ENCODE measurements at regions not wholly inside any gene's neighbourhood (a gene's known extent, or its start where the extent isn't known, plus 50 kb on each side); places are given as distances from the start of the nearest gene placed in this dataset.
"Not testable (repeated sequence)": the region's sequence is repeated elsewhere in the genome, so short reads cannot be mapped to it uniquely, and the experiment has no call there.

- TF ChIP-seq BACH2 (CRISPR knock-in tag; IDR thresholded peaks at IDR 0.05; ENCODE audit: borderline replicate concordance) (no peak), TOX (CRISPR knock-in tag; IDR thresholded peaks at IDR 0.05; ENCODE audit: borderline replicate concordance) (no peak), OSR1 (CRISPR knock-in tag; IDR thresholded peaks at IDR 0.05) (no peak), TCF4 (CRISPR knock-in tag; IDR thresholded peaks at IDR 0.05; ENCODE audit: borderline replicate concordance) (no peak), ISL1 (CRISPR knock-in tag; IDR thresholded peaks at IDR 0.05) (no peak), PATZ1 (CRISPR knock-in tag; IDR thresholded peaks at IDR 0.05; ENCODE audit: borderline replicate concordance) (no peak), ZNF70 (CRISPR knock-in tag; IDR thresholded peaks at IDR 0.05) (no peak), ARNTL (CRISPR knock-in tag; IDR thresholded peaks at IDR 0.05; ENCODE audit: borderline replicate concordance, low read depth) (no peak), CSRNP3 (CRISPR knock-in tag; IDR thresholded peaks at IDR 0.05) (no peak), ZFP3 (CRISPR knock-in tag; IDR thresholded peaks at IDR 0.05) (no peak), SNAI2 (CRISPR knock-in tag; IDR thresholded peaks at IDR 0.05) (no peak)
- ATAC-seq, result peak; percentile 57
Observed at GRCh38 chr18:46199515-46200147, 95.4 kb downstream of the HAUS1 start.

GRCh38 chr18:46200178-46201055, 96.2 kb downstream of the HAUS1 start:
- not testable (repeated sequence) for ATAC-seq

GRCh38 chr18:46204143-46204542, 100.0 kb downstream of the HAUS1 start:
- no peak for ATAC-seq
- TF ChIP-seq PPARA (CRISPR knock-in tag; IDR thresholded peaks at IDR 0.05; ENCODE audit: borderline replicate concordance) (no peak), ZFP3 (CRISPR knock-in tag; IDR thresholded peaks at IDR 0.05) (no peak), SNAI2 (CRISPR knock-in tag; IDR thresholded peaks at IDR 0.05) (no peak), ZFP30 (CRISPR knock-in tag; IDR thresholded peaks at IDR 0.05) (no peak), BACH2 (CRISPR knock-in tag; IDR thresholded peaks at IDR 0.05; ENCODE audit: borderline replicate concordance) (no peak), RARB (CRISPR knock-in tag; IDR thresholded peaks at IDR 0.05) (no peak), TOX (CRISPR knock-in tag; IDR thresholded peaks at IDR 0.05; ENCODE audit: borderline replicate concordance) (no peak), TSHZ2 (CRISPR knock-in tag; IDR thresholded peaks at IDR 0.05) (no peak), ZC3H10 (CRISPR knock-in tag; IDR thresholded peaks at IDR 0.05) (no peak), OSR1 (CRISPR knock-in tag; IDR thresholded peaks at IDR 0.05) (no peak), PATZ1 (CRISPR knock-in tag; IDR thresholded peaks at IDR 0.05; ENCODE audit: borderline replicate concordance) (no peak), CREB5 (CRISPR knock-in tag; IDR thresholded peaks at IDR 0.05; ENCODE audit: low read depth) (no peak), CSDC2 (CRISPR knock-in tag; IDR thresholded peaks at IDR 0.05) (no peak)

All from SK-N-SH treated with all-trans-retinoic acid at 6 μM for 48 hours (cell line).